K562 (cell line): ENCODE measurements at regions not wholly inside any gene's neighbourhood (a gene's known extent, or its start where the extent isn't known, plus 50 kb on each side); places are given as distances from the start of the nearest gene placed in this dataset.

Source experiments
- ATAC-seq: fragments of 200-7000 bp; cut with Tn5 transposase; 3 replicates; pipeline ENCODE4 v1.9.1; 2020; ENCODE audit warnings: moderate library complexity
- BruUV-seq: library from RNA; stranded (reverse); fragments of 400-500 nt; replicated peaks from 2 replicates; lab custom pipeline; 2021; lab: Mats Ljungman, UMichigan
- CTCF ChIA-PET: fragments of 300-600 bp; formaldehyde crosslinking; extraction: SDS; loops from one replicate; lab custom pipeline; 2021; ENCODE audit warnings: low intra/inter-chr PET ratio; lab: Yijun Ruan, JAX
- POLR2A ChIA-PET: fragments of 300-600, 350-650 bp; sonication (Branson Sonifier 250); formaldehyde crosslinking; extraction: SDS; loops from one replicate; lab custom pipeline; 2021; ENCODE audit warnings: antibody characterized with exemption, inconsistent platforms; lab: Yijun Ruan, JAX
- DNase-seq, 4 experiments: peaks; one replicate each; pipeline versions ENCODE4 v3.0.0 to v3.0.0-alpha.2; 2011 to 2018; ENCODE audit warnings: low spot score in 3 of 4, mixed read lengths in 3 of 4; ENCODE audit errors: extremely low read depth in 1 of 4
- FAIRE-seq: peaks from 2 replicates; lab custom pipeline; 2011; peaks lifted over from hg19 to GRCh38; lab: Jason Lieb, UNC
- H2AFZ ChIP-seq: 2 replicates; pipeline ENCODE4 v1.6.0; 2011; ENCODE audit warnings: low read depth, low read length, control low read depth, inconsistent platforms
- H3K27ac ChIP-seq: fragments of 200-600 bp; 3 replicates; pipeline ENCODE4 v1.8.0; 2011; ENCODE audit warnings: low read depth, mild to moderate bottlenecking, control low read depth, inconsistent platforms, low read length, moderate library complexity, mixed read lengths; ENCODE audit errors: extremely low read depth
- H3K27me3 ChIP-seq, 2 experiments: fragments of 300-600 bp in 1 of 2; 2 replicates in 1 of 2; 3 replicates in 1 of 2; pipeline versions ENCODE4 v1.6.0 to v1.8.0; 2011; ENCODE audit warnings: inconsistent platforms in 2 of 2, low read length in 2 of 2, mild to moderate bottlenecking in 1 of 2, mixed read lengths in 1 of 2, moderate library complexity in 1 of 2; ENCODE audit not compliant: control insufficient read depth in 2 of 2, insufficient read depth in 2 of 2
- H3K36me3 ChIP-seq: fragments of 300-600 bp; 3 replicates; pipeline ENCODE4 v1.8.0; 2011; ENCODE audit warnings: mild to moderate bottlenecking, low read length, inconsistent platforms; ENCODE audit not compliant: control insufficient read depth, insufficient read depth
- H3K4me1 ChIP-seq, 2 experiments: fragments of 200-600 bp in 1 of 2; replicated peaks in 1 of 2; 2 replicates in 1 of 2; 3 replicates in 1 of 2; pipeline versions ENCODE4 v1.5.1 to v1.8.0; 2011; ENCODE audit warnings: inconsistent platforms in 2 of 2, low read length in 2 of 2, mild to moderate bottlenecking in 1 of 2, mixed read lengths in 1 of 2, moderate library complexity in 1 of 2; ENCODE audit not compliant: control insufficient read depth in 2 of 2, insufficient read depth in 2 of 2
- H3K4me2 ChIP-seq: 2 replicates; pipeline ENCODE4 v1.6.1; 2011; ENCODE audit warnings: low read length, control low read depth, inconsistent platforms, mixed read lengths; ENCODE audit not compliant: insufficient read depth
- H3K4me3 ChIP-seq: fragments of 200-600 bp; sonication (generic), shearing (Covaris generic); 2 replicates; pipeline ENCODE4 v1.5.1; 2016; ENCODE audit warnings: control low read depth, inconsistent platforms
- H3K79me2 ChIP-seq: fragments of 200-600 bp; 3 replicates; pipeline ENCODE4 v1.8.0; 2011; ENCODE audit warnings: low read length, inconsistent platforms; ENCODE audit not compliant: control insufficient read depth, insufficient read depth
- H3K9ac ChIP-seq, 2 experiments: 2 replicates each; pipeline versions ENCODE4 v1.6.0 to v1.6.1; 2011; ENCODE audit warnings: low read depth in 2 of 2, low read length in 2 of 2, control low read depth in 1 of 2, inconsistent platforms in 1 of 2, mild to moderate bottlenecking in 1 of 2, mixed read lengths in 1 of 2; ENCODE audit not compliant: insufficient read depth in 1 of 2
- H3K9me1 ChIP-seq: one replicate; pipeline ENCODE4 v1.6.0; 2011; ENCODE audit warnings: inconsistent platforms, mild to moderate bottlenecking, low read length, moderate library complexity; ENCODE audit not compliant: control insufficient read depth, insufficient read depth
- H3K9me3 ChIP-seq: replicated peaks from 2 replicates; pipeline ENCODE4 v1.5.1; 2011; ENCODE audit warnings: low read depth, low read length, inconsistent platforms; ENCODE audit not compliant: control insufficient read depth, insufficient read depth
- H4K20me1 ChIP-seq: replicated peaks from 2 replicates; pipeline ENCODE4 v1.6.1; 2011; ENCODE audit warnings: low read length, inconsistent platforms, mixed read lengths; ENCODE audit not compliant: control insufficient read depth, insufficient read depth
- RCOR1 ChIP-seq, 2 experiments: IDR thresholded peaks; 2 replicates each; pipeline ENCODE4 v1.6.1; 2012; ENCODE audit warnings: low read depth in 2 of 2, low read length in 2 of 2, borderline replicate concordance in 1 of 2, improper control_type of control experiment in 1 of 2
- STAT5B ChIP-seq: fragments of 250-450 bp; sonication (Bioruptor Pico); IDR thresholded peaks from 2 replicates; pipeline ENCODE4 v1.8.0; 2021; ENCODE audit warnings: mild to moderate bottlenecking, inconsistent platforms
- TAF7 ChIP-seq: fragments of 450-650 bp; IDR thresholded peaks from 2 replicates; pipeline ENCODE4 v1.6.1; 2016; ENCODE audit warnings: missing genetic modification characterization, missing compliant biosample characterization
- TAL1 ChIP-seq: fragments of 450-650 bp; IDR thresholded peaks from 2 replicates; pipeline ENCODE4 v1.6.1; 2016; ENCODE audit warnings: mild to moderate bottlenecking
- WGBS: fragments of 100-300 bp; shearing (Covaris generic); methylation state at CpG from one replicate; pipeline ENCODE4 v1.1.6; 2016; ENCODE audit warnings: low coverage, mixed read lengths; ENCODE audit not compliant: insufficient coverage; ENCODE audit errors: missing lambda C conversion rate; 5-methylcytosine and 5-hydroxymethylcytosine counted together
- in situ Hi-C: fragments of 300-500 bp; cut with MboI; formaldehyde crosslinking; loops from 4 replicates; pipeline ENCODE4 v1.15.0; 2018; ENCODE audit warnings: inconsistent platforms, mixed read lengths
- intact Hi-C: fragments of 100-400 bp; cut with micrococcal nuclease; formaldehyde crosslinking; loops from 2 replicates; pipeline ENCODE4 v1.14.2; 2022
- TF ChIP-seq, protein P1 (sequence below), 2 experiments: IDR thresholded peaks; 2 replicates each; pipeline ENCODE4 v1.6.1; 2012; ENCODE audit warnings: improper control_type of control experiment in 2 of 2, low read depth in 2 of 2, low read length in 2 of 2, borderline replicate concordance in 1 of 2
- TF ChIP-seq, protein P2 (sequence below): sonication (generic); formaldehyde crosslinking; IDR thresholded peaks from 2 replicates; pipeline ENCODE4 v1.8.1; 2023; ENCODE audit warnings: mild to moderate bottlenecking, missing genetic modification reagents

DNA sequence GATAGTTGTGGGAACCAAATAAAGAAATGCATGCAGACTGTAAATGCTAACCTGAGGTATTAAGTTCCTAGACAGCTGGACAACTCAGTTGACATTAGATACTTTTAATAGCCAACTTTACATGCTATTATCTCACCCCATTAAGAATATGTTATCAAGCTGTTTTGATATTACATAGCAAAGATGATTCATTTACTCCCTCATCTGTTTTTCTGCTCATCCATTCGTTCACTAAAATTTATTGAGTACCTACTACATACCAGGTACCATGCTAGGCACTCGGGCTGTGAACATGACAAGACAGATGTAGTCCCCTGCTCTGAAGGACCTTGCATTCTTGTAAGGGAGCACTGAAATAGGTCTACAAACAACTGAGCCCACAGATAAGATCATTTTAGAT, 192.4 kb downstream of the DACT1 start:
- Histone ChIP-seq H3K9ac (no peak overlapping the region), H2AFZ (no peak overlapping the region), H3K36me3 (no peaks in the 10 kb centered on the region), H4K20me1 (no peaks in the 10 kb centered on the region), H3K9me1 (no peaks in the 10 kb centered on the region), H3K4me3 (no peak overlapping the region), H3K4me1 (no peaks in the 10 kb centered on the region), H3K4me2 (no peak overlapping the region), H3K27ac (no peak overlapping the region), H3K27me3 (peaks cover 0 to 5% of the 10 kb centered on the region in 2 experiments; a peak in 1 of 5 replicates), H3K79me2 (no peaks in the 10 kb centered on the region), H3K9me3 (peaks cover 1% of the 10 kb centered on the region; the same call in 1 of the 2 replicates)
- DNase-seq (no peak), FAIRE-seq (no peak), ATAC-seq (no peak)
- intact Hi-C loops (no loop called here), in situ Hi-C loops (no loop called here)
- TF ChIP-seq, protein P1, sequence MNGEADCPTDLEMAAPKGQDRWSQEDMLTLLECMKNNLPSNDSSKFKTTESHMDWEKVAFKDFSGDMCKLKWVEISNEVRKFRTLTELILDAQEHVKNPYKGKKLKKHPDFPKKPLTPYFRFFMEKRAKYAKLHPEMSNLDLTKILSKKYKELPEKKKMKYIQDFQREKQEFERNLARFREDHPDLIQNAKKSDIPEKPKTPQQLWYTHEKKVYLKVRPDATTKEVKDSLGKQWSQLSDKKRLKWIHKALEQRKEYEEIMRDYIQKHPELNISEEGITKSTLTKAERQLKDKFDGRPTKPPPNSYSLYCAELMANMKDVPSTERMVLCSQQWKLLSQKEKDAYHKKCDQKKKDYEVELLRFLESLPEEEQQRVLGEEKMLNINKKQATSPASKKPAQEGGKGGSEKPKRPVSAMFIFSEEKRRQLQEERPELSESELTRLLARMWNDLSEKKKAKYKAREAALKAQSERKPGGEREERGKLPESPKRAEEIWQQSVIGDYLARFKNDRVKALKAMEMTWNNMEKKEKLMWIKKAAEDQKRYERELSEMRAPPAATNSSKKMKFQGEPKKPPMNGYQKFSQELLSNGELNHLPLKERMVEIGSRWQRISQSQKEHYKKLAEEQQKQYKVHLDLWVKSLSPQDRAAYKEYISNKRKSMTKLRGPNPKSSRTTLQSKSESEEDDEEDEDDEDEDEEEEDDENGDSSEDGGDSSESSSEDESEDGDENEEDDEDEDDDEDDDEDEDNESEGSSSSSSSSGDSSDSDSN (IDR thresholded peaks at IDR 0.05; ENCODE audit: borderline replicate concordance in 1 of 2, low read depth in 2 of 2, low read length in 2 of 2): no peak
- TF ChIP-seq, protein P2, sequence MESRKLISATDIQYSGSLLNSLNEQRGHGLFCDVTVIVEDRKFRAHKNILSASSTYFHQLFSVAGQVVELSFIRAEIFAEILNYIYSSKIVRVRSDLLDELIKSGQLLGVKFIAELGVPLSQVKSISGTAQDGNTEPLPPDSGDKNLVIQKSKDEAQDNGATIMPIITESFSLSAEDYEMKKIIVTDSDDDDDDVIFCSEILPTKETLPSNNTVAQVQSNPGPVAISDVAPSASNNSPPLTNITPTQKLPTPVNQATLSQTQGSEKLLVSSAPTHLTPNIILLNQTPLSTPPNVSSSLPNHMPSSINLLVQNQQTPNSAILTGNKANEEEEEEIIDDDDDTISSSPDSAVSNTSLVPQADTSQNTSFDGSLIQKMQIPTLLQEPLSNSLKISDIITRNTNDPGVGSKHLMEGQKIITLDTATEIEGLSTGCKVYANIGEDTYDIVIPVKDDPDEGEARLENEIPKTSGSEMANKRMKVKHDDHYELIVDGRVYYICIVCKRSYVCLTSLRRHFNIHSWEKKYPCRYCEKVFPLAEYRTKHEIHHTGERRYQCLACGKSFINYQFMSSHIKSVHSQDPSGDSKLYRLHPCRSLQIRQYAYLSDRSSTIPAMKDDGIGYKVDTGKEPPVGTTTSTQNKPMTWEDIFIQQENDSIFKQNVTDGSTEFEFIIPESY (CRISPR knock-in tag): no peak
- TF ChIP-seq TAF7 (tag) (no peak), STAT5B (CRISPR knock-in tag) (no peak), RCOR1 (IDR thresholded peaks at IDR 0.05; ENCODE audit: borderline replicate concordance in 1 of 2, low read depth in 2 of 2, low read length in 2 of 2) (no peak), TAL1 (no peak)
- POLR2A ChIA-PET: no interaction called here
- CTCF ChIA-PET: no interaction called here
- BruUV-seq: no TSS peak
- 0% methylated on average over 2 of the region's 2 CpGs for WGBS
